Activated CD4-positive, CD25-positive, alpha-beta regulatory T cell treated with anti-CD3 and anti-CD28 coated beads, Interleukin-2, amount 50 U/mL, for 24 hours (primary cell): ENCODE measurements at regions not wholly inside any gene's neighbourhood (a gene's known extent, or its start where the extent isn't known, plus 50 kb on each side); places are given as distances from the start of the nearest gene placed in this dataset.
A peak's percentile ranks its signal among the peaks of the same experiment; 100 is the strongest.

Experiments
- ATAC-seq, 2 donors: fragments of 150-1000 bp; cut with Tn5 transposase; one replicate each; pipeline ENCODE4 v1.10.0; 2021; ENCODE audit warnings: mild to moderate bottlenecking in 1 of 2, moderate library complexity in 1 of 2

DNA sequence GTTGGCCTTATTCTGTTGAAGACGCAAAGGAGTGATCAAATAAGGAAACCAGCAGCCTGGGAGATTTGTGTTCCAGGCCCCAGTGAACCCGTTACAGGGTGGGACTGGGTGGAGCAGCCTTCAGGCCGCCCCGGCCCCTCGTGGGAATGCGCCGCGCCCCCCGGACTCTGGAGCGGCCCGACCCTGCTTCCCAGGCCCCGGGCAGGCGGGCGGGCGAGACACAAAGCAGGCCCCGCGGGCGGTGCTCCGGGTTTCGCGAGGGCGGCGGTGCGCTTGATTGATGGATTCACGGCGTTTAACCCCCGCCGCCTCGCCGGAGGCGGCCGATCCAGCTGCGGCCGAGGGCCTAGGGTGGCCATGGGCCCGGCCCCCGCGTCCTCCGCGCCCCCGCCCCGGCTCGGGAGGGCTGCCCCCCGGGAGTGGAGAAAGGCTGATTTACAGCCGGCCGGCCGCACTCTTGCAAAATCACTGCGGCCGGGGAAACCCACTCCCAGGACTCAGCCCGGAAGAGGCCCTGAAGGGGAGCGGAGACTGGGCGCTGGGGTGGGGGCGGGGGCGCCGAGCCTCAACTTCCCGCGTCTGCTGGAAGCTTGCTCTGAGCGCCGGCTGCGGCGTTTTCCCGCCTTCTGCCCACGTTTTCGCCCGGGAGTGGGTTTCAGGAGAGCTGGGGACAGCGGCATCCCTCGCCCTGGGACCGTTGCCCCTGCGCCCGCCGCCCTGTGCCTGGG, 299.6 kb upstream of the NFE2L3 start:
- no peak for ATAC-seq

DNA sequence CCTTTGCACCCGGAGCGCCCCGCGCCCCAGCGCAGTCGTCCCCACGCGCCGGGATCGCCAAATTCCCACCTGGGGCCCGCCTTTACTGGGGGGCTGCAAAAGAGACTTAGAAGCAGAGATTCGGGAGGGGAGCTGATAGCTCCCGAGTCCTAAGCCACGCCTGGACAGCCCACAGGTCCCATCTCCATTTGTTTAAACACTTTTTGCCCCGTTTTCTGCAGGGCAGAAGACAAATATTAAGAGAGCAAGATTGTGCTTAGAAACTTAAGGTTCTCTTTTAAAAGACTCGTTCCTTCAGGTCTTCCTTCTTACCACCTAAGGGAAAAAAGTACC, 299.1 kb upstream of the NFE2L3 start:
- no peak for ATAC-seq

DNA sequence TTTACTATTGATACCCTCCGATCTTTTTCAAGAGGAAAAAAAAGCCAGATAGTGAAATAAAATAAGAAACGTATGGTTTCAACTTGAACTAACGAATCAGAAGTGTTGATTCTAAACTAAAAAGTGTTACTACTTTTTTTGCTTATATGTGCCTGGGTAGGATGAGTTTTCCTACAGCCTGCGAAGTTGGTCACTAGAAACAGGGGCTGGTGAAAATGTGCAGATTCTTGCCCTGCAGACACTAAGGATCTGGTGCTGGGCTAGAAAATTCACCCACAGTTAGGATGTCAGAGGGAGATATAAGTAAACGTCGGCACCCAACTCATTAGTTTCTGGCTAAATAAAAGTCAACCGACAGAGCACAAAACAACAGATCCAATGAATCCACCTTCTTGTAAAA, 298.7 kb upstream of the NFE2L3 start:
- no peak for ATAC-seq

DNA sequence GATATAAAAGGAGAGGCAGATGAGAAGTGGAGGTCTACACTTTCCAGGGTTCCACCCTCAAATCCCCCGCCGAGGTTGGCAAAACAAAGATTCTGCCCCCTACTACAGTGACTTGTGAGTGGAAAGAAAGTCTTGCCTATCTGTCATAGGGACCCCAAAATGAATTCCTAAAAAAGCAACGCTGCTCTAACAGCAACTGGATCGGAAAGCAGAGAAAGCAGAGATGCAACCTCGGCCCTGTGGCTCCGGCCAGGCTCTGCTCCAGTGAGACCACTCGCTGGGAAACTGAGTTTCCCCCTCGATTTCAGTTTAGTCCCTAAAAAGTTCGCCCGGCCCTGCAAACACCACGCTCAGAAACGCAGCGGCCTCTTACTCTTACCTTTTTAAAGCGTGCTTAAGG, 297.9 kb upstream of the NFE2L3 start:
- no peak for ATAC-seq

DNA sequence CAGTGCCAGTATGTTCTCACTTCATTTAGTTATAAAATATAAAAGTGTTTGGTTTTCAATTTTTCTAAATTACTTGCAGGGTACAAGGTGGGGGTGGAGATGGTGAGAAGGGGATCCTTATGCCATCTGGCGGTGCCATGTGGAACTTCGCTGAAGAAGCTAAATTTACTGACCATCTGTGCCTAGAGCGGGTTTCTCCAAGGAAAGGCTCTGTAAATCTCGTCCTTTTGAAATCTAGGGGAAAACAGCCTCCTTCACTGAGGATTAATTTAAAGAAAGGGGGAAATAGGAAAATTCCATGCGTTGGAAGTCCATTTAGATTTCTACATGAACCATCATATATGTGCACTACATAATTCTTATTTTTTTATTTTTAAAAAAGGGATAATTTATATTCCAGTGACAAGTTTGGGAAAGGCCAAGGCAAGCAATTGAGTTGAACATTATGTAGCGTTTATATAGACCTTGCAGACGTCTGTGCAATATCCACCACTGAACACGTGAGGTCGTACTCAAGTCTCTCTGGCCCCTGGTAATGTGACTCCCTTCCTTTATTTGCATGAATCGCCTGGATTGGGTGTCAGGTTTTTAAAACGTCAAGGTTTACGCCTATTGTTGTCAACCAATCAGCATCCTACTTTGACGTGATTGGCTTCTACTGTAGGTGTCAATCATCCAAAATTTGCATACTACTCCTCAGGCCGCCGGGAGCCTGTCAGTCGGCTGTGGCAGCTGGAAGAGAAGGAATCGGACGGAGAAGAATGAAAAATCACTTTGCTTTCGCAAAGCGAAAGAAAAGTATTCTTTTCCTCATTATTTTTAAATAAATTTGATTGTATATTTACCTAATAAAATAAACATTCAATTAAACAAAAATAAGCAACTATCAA, 297.1 kb upstream of the NFE2L3 start:
- ATAC-seq = no peak

DNA sequence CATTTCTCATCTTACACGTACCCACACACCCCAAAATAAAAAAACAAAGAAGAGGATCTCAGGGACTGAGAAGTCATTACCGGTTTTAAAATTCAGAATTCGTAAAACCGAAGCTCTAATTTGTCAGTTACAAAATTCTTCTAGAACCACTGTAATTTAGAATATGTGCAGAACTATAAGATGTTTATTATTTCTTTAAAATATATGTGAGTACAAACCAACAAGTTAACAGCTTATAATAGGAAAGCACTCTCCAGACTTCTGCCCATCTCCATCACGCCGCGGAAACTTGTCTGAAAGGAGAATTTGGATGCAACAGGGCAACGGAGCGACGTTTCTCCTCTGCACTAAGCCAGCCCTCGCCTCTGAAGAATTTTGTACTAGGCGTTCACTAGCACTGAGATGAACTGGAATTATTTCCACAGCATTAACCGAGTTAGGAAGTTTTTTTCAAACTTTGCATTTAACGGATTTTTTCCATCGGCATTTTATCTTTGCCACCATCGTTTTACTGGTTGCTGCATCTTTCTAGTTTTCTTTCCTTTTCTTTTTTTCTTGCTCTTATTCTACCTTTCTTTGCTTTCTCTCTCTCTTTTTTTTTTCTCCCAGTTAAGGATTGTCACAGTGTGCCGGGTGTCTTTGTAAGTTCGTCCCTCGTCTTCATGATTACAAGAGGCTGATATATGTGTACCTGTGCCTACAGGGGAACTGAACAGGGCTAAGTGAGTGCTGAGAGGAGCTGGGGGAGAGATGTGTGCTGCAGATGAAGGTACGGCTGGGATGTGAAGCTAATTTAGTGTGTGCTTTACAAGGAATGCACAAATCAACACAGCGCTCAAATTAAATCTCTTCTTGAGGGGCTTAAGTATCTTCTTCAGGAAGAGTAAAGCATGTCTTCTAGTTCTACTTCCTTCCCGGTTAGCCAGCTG, 295.9 kb upstream of the NFE2L3 start:
- no peak for ATAC-seq

DNA sequence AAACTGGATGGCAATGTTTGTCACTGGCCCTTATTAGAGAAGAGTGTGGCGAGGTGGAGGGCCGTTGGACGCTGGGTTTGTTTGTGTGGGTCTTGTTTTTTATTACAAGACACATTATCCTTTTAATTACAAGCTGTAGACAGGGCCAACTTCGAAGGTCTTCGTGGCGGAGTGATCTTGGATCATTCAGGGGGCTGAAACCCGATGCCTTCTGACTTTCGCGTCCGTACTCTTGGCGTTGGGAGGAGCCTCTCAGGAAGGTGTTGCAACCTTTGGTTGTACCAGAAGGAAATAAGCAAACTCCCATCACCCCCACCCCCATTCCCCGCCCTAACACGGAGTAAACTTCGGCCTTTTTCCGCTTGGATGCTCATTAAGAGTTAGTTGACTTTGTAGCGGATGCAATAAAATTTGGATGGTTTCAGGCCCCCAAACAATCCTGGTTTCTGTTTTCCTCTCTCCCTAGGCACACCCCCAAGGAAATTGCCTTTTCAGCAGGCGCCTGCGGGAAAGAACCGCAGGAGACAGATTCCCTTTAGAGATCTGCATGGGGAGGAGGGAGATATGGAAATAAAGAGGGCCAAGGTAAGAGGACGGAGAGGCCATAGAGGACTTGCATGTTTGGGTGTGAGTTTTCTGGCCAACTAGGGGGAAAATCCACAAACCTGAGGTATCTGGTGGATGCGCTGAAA, 294.5 kb upstream of the NFE2L3 start:
- no peak for ATAC-seq

DNA sequence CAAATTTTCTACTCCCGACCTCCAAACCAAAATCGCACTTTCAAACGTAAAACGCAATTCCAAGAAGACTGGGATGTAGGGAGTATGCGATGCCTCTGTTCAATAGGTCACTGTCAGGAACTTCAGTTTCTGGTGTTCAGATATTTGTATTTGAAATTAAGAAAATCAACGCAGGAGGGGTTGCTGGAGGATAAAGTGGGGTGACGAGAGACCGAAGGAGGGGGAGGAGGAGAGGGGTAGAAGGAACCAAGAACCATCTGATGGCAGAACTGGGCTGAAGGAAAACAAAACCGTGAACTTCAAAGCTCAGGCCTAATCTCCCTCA, 293.8 kb upstream of the NFE2L3 start:
- no peak for ATAC-seq

DNA sequence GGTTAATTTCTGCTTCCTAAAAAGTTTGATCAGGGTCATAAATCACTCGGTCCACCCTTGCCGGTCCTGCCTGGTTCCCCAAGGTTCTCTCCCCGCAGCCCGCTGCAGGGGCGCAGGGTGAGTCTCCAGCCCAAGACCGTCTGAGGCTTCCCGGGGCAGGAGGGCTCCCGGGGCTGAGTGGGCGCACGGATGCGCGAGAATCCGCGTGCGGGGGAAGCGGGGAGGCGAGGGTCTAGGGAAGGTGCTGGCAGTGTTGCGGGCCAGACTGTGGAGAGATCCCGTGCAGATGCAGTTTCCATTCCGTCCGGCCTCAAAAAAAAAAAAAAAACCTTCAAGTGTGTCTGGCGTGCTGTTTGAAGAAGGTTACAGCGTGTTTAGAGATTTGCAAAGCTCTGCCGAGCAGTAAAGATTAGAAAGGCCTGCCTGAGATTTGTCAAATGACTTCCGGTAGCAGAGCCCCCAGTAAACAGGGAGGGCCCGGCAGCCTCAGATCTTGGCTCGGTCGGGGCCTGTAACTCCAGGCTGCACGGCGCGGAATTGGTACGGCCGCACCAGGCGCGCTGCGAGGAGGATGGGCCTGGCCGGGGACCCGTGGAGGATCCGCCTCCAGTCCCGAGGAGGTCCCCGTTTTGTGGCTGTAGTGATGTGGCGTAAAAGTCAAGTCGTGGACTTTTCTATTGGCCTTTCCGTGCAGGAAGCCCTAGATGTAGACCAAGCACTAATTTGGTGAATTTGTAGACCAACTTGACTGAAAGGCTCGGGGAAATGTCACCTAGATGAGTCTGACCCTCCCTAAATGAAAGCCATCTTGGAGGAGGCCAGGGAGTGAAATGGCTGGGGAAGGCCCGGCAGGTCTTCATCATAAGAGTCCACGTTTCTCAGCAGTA, 293.2 kb upstream of the NFE2L3 start:
- no peak for ATAC-seq

DNA sequence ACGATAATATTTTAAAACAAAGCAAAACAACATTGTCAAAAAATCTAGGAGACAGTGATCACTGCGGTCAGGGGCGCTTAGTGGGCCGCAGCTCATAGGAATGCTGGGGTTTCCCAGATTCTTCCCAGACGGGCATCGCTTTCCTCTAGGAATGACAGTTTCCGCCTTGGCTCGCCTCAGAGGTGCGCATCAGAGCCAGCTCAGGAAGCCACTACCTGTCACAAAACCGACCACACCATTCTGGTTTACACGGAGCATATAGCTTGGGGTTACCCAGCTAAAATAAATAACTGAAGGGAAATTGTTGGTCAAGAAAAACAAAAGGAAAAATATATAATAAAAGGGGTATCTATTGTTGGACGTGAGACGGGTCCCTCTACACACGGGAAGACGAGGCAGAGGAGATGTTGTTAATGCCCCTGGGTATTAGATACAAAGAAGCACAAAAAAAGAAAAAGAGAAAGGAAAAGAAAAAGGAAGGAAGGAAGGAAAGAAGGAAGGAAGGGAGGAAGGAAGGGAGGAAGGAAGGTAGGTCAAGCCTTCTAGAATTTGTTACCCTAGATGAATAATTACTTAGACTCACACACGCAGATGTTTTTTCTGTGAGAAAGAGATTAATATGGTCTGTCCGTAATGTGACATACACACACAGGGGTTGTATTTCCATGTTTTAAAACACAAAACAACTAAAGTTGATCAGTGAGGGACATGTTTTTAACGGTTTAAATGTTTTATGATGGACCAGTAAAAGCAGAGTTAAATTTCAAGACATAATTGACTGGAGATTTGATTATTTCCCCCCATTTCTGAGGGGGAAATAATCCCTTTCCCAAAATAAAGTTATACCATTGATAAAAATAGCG, 292.4 kb upstream of the NFE2L3 start:
- ATAC-seq = no peak

DNA sequence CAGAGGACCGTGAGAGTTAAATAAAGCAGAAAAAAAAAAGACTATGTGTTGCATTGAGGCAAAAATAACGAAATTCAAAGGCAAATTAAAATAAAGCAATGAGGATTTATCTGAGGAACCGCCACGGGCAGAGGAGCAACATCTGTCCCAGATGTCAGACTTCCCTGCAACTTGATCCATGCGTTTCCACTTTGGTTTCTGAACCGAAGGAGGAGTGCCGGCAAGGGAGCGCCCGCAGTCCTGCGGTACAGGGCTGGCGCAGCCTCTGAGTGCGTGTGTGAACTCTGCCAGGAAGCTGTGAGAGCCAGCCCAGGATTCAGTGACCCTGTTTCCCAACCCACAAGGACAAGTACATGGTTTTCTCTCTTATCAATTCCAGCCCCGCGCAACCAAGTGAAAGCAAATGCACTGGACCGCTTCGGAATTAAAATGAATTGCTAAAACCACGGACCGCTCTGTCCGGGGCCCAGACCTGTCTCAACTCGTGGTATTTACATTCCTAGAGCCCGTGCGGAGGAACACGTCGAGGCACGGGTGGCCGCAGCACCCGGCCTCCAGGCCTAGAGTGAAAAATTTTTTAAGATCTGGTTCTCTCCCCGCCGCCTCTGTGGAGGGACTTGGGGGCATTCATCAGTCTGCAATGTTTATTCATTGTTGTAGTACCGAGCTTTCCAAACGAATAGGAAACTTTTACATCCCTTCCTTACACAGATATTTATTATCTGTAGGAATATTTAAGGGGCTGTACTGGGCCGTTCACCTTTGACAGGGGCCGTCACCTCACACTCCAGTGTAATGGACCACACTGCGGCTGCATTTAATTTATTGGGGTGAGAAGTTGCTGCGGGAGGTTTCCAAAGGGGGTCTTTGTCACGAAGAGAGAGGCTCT, 291.5 kb upstream of the NFE2L3 start:
- no peak for ATAC-seq

DNA sequence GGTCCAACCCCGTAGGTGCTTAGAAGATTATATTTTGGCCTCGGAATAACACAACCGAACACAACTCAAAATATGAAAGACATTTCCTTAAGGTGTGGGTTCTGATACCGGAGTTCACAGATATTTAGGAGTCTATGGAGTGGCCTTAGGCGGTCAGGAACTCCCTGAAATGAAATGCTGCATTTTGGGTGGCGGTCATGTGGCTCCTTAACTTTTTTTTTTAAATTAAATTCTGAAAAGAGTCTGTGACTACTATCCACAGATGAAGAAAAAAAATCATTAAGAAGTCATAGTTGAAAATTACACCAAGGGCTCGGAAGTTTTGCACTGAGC, 290.9 kb upstream of the NFE2L3 start:
- no peak for ATAC-seq

DNA sequence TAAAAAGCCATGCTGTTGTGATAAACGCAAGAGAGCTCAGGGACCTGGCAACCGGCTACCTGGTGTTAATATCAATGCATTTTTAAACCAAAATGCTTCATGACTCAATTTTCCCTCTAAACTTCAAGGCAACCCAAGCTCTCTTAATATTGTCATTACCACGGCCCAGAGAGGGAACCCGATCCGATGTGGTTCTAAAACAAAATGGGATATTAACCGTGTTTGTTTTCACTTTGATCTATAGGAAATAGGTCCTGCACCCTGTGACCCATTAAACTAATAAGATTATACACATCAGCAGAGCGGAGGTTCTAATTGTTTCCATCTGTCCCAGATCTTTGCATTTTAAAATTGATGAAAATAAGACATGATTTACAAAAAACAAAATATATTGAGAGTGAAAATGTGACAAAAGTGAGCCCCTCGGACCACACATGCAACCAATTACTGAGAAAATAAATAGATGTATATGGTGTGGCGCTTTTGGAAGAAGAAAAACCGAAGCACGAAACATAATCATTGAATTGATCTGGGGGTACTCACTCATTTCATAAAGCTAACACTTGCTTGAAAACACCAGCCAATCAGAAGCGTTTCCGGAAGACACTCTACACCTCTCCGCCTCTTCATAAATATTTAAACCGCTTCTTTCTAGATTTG, 290.3 kb upstream of the NFE2L3 start:
- no peak for ATAC-seq

DNA sequence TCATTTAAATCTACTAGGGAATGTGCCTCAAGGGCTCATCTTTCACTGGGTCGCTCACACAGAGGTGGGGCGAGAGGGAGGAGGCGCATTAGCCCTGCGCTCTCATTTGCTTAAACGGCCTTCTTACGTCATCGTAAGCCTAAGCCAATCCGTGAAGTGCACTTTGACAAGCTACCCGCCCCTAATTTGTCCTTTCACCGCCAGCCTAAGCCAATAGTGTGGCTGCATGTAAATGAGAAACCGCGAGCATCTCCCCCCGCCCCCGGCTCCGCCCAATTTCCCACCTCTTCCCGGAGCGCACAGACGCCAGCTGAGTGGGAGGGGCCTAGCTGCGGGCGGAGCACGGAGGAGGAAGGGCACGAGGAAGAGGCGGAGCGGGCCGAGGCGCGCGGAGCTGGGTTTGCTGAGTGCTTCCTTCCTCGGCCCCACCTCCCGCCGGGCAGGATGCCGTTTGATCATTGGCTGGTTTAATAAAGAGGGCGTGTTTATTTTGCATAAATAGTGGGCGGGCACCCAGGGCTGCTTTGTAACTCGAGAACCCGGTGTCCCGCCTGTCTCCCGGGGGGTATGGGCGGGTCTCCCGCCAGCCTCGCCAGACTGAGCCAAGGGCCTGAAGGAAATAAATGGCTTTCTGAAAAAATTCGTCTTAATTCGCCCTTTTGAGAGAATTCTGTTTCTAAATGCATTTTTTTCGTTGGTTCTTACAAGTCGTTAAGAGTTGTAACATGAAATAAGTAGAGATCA, 289.6 kb upstream of the NFE2L3 start:
- ATAC-seq = peak; percentile 87 to 88

DNA sequence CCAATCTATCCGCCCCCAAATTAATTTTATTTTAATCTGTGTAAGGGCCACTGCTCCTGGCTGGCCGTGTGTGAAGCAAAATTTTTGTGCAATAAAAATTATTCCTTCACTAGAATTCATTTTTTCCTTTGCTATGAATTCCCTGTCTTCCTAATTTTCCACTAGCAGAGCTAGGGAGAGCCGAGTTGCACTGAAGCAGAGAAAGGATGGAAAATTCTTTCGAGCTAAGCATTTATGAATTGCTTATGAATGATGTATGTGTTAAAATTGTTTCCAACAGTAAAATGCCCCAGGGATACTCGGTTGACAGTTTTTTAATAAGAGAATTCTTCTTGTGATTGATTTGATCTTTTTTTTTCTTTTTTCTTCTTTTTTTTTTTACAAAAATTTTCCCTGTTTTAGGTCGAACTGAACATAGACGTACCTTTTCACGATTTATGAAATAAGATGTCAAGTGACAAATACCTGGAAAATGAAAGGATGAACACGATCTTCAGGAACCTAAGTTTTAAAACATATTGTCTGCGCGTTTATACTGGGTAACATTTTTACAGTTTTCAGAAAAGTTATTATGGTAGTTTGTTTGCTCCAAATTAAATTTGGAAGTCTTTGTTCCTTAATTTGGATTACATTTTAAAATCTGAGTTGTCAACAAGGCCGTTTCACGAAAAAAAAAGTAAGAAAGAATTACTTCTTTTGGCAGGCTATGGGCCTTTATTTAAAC, 288.8 kb upstream of the NFE2L3 start:
- no peak for ATAC-seq

DNA sequence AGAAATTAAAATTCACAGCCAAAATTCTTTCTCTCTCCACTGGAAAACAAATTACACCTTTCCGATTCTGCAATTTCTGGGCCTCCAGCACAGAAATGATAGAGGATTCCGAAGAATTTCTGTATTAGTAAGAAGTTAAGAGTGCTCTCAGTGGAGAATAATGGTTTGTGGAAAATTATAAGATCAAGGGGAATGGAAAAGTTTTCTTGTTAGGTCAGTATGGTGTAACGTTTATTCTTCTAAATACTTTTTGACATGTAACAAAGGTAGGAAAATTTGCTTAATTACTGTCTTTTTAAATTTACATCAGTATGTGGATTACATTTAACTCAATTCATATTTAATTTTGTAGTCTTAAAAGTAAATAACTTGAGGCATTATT, 288.3 kb upstream of the NFE2L3 start:
- no peak for ATAC-seq

DNA sequence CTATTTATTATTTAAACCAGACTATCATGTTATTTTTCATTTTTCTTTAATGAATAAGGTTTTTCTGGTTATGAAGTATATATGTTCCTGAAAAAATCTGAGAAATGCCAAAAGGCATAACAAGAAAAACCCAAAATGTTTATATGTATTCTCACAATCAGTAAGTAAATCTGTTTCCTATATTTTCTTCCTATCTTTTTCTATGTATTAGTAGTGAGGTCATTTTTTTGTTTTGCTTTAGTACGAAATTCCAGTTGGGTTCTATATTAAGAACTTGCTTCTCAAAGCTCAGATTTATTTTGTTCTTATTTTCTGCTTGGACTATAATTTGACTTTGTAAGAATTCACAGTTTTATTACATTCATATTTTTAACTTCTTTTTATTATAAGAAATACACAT, 287.5 kb upstream of the NFE2L3 start:
- no peak for ATAC-seq
